ENCODE measurements at regions not wholly inside any gene's neighbourhood (a gene's known extent, or its start where the extent isn't known, plus 50 kb on each side); places are given as distances from the start of the nearest gene placed in this dataset.

DNA sequence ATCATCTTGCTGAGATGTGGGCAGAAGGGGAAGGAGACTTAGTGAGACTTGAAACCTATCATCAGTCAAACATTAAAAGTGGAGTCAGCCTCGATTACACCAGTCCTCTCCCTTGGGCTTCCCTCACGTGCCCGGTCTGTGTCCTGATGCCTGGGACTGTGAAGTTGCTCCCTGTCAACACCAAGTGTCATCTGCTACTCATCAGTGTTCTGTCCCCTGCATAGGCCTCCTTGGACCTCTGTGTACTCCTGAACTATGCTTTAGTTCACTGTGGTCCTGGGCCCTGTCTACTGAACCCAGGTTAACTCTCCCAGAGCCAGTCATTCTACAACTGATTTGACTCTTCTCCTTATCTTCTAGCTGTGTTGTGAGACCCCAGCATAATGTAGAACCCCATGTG, 506.3 kb downstream of the TYW1 start:
- no peaks in the 10 kb centered on the region for H3K4me1 ChIP-seq (ENCODE audit: control insufficient read depth, extremely low read depth, insufficient read depth, low read length)
- TF ChIP-seq, protein P1, sequence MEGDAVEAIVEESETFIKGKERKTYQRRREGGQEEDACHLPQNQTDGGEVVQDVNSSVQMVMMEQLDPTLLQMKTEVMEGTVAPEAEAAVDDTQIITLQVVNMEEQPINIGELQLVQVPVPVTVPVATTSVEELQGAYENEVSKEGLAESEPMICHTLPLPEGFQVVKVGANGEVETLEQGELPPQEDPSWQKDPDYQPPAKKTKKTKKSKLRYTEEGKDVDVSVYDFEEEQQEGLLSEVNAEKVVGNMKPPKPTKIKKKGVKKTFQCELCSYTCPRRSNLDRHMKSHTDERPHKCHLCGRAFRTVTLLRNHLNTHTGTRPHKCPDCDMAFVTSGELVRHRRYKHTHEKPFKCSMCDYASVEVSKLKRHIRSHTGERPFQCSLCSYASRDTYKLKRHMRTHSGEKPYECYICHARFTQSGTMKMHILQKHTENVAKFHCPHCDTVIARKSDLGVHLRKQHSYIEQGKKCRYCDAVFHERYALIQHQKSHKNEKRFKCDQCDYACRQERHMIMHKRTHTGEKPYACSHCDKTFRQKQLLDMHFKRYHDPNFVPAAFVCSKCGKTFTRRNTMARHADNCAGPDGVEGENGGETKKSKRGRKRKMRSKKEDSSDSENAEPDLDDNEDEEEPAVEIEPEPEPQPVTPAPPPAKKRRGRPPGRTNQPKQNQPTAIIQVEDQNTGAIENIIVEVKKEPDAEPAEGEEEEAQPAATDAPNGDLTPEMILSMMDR (conservative IDR thresholded peaks at IDR 0.05 in 1 of 2, IDR thresholded peaks at IDR 0.05 in 1 of 2; ENCODE audit: low read depth in 1 of 2, low read length in 2 of 2), result no peak
- no peak overlapping the region for H3K4me2 ChIP-seq (ENCODE audit: extremely low read depth, insufficient read depth, low read length)
- no peaks in the 10 kb centered on the region for H3K9me3 ChIP-seq (ENCODE audit: control insufficient read depth, insufficient read depth, low read depth, low read length)
- no peak overlapping the region for H3K4me3 ChIP-seq (replicated peaks in 1 of 4; ENCODE audit: control extremely low read depth in 1 of 4, insufficient read depth in 1 of 4, low read depth in 3 of 4, low read length in 4 of 4)
- no peaks in the 10 kb centered on the region for H3K27me3 ChIP-seq (ENCODE audit: control insufficient read depth, insufficient read depth, low read length)
- no peak overlapping the region for H2AFZ ChIP-seq (ENCODE audit: low read length)
- no peaks in the 10 kb centered on the region for H3K79me2 ChIP-seq (ENCODE audit: control insufficient read depth, insufficient read depth, low read length)
- DNase-seq (ENCODE audit: low read depth in 2 of 2), result no peak
- no peaks in the 10 kb centered on the region for H4K20me1 ChIP-seq (ENCODE audit: control insufficient read depth, extremely low read depth, insufficient read depth, low read length)
- H3K27ac ChIP-seq (ENCODE audit: insufficient read depth, low read length), result no peak overlapping the region
- H3K36me3 ChIP-seq (ENCODE audit: control insufficient read depth, insufficient read depth, low read length), result no peaks in the 10 kb centered on the region
- H3K9ac ChIP-seq (ENCODE audit: insufficient read depth, low read length), result no peak overlapping the region

DNA sequence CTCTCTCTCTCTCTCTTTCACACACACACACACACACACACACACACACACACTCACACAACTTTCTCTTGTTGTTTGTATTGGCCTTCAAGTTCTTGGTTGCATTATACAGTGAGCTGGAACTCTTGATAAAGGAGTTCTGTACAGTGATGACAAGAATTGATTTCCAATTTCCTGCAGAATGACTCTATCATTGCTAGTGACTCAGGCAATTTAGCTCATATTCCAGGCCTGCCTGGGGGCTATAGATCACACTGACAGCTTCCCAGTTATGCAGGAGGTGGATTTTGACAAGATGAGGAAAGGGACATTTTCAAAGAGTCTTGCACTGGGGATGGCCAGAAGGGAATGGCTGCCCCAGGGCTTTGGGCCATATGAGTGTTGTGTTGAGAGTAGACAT, 508.8 kb downstream of the TYW1 start:
- TF ChIP-seq, protein P1 (conservative IDR thresholded peaks at IDR 0.05 in 1 of 2, IDR thresholded peaks at IDR 0.05 in 1 of 2; ENCODE audit: low read depth in 1 of 2, low read length in 2 of 2), result no peak
- no peak for TF ChIP-seq EZH2 (IDR thresholded peaks at IDR 0.05; ENCODE audit: low read length, missing control alignments)
- DNase-seq (ENCODE audit: low read depth in 2 of 2), result no peak
- H3K9ac ChIP-seq (ENCODE audit: insufficient read depth, low read length), result no peak overlapping the region
- H3K4me2 ChIP-seq (ENCODE audit: extremely low read depth, insufficient read depth, low read length), result no peak overlapping the region
- H2AFZ ChIP-seq (ENCODE audit: low read length), result no peak overlapping the region
- no peak overlapping the region for H3K4me3 ChIP-seq (replicated peaks in 1 of 4; ENCODE audit: control extremely low read depth in 1 of 4, insufficient read depth in 1 of 4, low read depth in 3 of 4, low read length in 4 of 4)
- no peaks in the 10 kb centered on the region for H3K36me3 ChIP-seq (ENCODE audit: control insufficient read depth, insufficient read depth, low read length)
- H3K27ac ChIP-seq (ENCODE audit: insufficient read depth, low read length), result no peak overlapping the region
- no peaks in the 10 kb centered on the region for H3K79me2 ChIP-seq (ENCODE audit: control insufficient read depth, insufficient read depth, low read length)
- H3K27me3 ChIP-seq (ENCODE audit: control insufficient read depth, insufficient read depth, low read length), result no peaks in the 10 kb centered on the region
- no peaks in the 10 kb centered on the region for H4K20me1 ChIP-seq (ENCODE audit: control insufficient read depth, extremely low read depth, insufficient read depth, low read length)
- no peaks in the 10 kb centered on the region for H3K4me1 ChIP-seq (ENCODE audit: control insufficient read depth, extremely low read depth, insufficient read depth, low read length)
- no peaks in the 10 kb centered on the region for H3K9me3 ChIP-seq (ENCODE audit: control insufficient read depth, insufficient read depth, low read depth, low read length)

- Histone ChIP-seq H3K27me3 (ENCODE audit: control insufficient read depth, insufficient read depth, low read length) (no peaks in the 10 kb centered on the region), H2AFZ (ENCODE audit: low read length) (no peak overlapping the region), H3K9me3 (ENCODE audit: control insufficient read depth, insufficient read depth, low read depth, low read length) (no peaks in the 10 kb centered on the region), H4K20me1 (ENCODE audit: control insufficient read depth, extremely low read depth, insufficient read depth, low read length) (no peaks in the 10 kb centered on the region), H3K9ac (ENCODE audit: insufficient read depth, low read length) (no peak overlapping the region), H3K4me3 (replicated peaks in 1 of 4; ENCODE audit: control extremely low read depth in 1 of 4, insufficient read depth in 1 of 4, low read depth in 3 of 4, low read length in 4 of 4) (no peak overlapping the region), H3K36me3 (ENCODE audit: control insufficient read depth, insufficient read depth, low read length) (no peaks in the 10 kb centered on the region), H3K79me2 (ENCODE audit: control insufficient read depth, insufficient read depth, low read length) (no peaks in the 10 kb centered on the region), H3K4me2 (ENCODE audit: extremely low read depth, insufficient read depth, low read length) (no peak overlapping the region), H3K4me1 (ENCODE audit: control insufficient read depth, extremely low read depth, insufficient read depth, low read length) (no peaks in the 10 kb centered on the region), H3K27ac (ENCODE audit: insufficient read depth, low read length) (no peak overlapping the region)
- TF ChIP-seq, protein P1 (conservative IDR thresholded peaks at IDR 0.05 in 1 of 2, IDR thresholded peaks at IDR 0.05 in 1 of 2; ENCODE audit: low read depth in 1 of 2, low read length in 2 of 2), result no peak
- no peak for TF ChIP-seq EZH2 (IDR thresholded peaks at IDR 0.05; ENCODE audit: low read length, missing control alignments)
- no peak for DNase-seq (ENCODE audit: low read depth in 2 of 2)
Measured at GRCh38 chr7:67512481-67512880, 515.8 kb downstream of the TYW1 start.

Data from fibroblast of lung (primary cell).